NCI-H1930 (cell line): ENCODE measurements at regions not wholly inside any gene's neighbourhood (a gene's known extent, or its start where the extent isn't known, plus 50 kb on each side); places are given as distances from the start of the nearest gene placed in this dataset.

Experiments
- DNase-seq, 2 experiments: peaks; one replicate each; lab custom pipeline; 2025; lab: John Stamatoyannopoulos, UW

DNA sequence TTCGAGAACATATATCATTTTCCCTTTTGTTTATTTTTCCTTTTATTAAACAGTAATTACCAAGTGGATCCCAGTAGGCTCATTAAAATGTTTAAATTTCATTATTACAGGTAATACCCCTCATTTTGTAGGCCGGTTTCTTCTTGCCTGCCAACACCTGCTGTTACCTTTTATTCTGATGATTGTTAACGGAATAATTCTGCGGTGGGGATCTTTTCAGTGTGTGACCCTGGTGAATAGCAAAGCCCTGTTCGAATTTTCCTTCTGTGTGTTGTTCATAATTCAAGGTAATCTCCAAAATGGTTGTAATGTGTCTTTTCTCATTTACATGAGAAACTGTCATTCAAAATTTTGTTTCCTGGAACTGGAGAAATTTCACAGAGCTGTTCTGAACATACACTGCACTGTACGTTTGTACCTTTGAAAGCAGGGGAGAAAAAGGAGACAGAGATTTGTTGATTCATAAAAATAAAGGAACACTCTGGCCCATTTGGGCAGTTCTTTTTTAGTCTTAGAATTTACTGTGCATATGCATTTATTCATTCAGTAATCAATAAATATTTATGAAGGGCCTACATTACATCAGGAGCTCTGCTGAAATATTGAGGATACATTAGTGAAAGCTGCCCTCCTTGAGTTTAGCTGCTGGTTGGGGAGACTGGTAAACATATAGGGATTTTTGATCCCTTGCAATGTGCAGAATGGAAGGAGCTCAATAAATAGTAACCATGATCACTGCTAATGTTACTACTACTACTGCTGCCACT lies 502.0 kb downstream of the QKI start:
- DNase-seq, result peak; percentile 64 to 72

DNA sequence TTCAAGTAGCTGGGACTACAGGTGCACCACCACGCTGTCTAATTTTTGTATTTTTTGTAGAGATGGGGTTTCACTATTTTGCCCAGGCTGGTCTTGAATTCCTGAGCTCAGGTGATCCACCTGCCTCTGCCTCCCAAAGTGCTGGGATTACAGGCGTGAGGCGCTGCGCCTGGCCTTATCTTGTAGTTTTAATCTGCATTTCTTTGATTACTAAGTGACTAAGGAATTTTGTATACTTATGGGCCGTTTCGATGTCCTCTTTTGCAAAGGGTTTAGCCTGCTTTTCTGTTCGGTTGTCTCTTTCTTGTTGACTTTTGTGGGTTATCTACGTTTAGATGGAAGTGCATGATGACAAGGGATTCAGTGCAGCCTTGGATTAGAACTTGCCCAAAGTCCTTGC lies 500.6 kb downstream of the QKI start:
- no peak for DNase-seq

DNA sequence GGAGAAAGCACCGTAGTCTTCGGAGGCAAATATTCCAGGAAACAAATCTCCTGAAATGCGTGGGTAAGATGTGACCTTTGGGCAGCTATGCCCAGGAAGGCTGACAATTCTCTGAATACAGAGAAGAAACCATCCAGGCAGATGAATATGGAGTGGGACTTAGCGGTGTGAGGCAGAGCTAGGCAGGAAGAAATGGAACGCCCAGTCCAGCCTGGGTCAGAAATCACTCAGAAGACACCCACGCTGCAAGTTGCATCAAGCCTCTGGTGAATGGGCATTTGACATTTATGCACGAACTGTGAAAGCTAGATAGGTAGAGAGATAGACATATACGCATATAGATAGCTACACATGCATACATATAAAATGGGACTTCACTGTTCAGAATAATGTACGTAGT lies 498.5 kb downstream of the QKI start:
- no peak for DNase-seq

DNA sequence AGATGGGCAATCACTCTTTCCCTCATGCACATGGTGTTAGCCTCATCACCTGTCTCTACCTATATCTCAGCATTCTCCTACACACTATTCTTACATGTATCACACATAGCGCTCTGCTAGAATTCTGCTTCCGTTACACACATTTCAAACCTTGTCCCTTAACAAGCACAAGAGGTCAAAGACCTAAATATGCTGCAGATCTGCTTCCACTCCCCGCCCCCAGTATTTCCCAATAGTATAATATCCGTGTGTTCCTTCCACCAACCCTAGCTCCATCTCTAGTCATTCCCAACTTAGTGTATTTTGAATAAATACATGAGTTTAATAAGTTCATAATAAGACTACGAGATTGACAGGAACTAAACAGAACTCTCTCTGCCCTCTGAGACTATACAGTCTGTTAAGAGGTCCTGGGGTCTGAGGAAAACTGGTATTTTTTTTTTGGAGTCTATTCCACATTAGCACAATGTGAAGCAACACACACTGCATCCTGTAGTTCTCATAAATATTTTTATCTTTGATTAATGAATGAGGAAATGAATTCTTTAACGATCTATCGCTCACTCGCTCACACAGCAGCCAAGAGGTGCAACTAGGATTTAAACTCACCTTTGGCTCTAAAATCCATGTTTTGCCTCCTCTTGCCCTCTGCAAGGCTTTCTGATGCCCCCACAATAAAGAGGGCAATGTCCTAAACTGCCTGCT lies 491.6 kb downstream of the QKI start:
- DNase-seq, result no peak

DNA sequence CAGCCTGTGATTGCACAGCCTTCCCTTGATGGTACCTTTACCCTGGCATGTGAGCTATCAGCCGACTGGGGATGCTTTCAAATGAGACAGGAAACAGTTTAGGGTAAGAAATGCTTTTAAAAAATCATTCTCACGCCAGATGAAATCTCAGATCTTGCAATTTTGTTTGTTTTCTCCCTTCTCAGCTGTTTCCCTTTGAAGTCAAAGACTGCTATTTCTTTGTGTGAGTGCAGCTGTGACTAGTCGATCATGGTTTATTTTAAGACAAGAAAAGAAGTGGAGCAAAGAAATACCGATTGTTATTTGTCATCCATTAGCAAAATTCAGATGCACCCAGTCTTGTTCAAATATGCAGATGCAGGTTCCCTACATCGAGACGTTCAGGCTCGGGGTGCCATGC lies 489.7 kb downstream of the QKI start:
- DNase-seq, result no peak

DNA sequence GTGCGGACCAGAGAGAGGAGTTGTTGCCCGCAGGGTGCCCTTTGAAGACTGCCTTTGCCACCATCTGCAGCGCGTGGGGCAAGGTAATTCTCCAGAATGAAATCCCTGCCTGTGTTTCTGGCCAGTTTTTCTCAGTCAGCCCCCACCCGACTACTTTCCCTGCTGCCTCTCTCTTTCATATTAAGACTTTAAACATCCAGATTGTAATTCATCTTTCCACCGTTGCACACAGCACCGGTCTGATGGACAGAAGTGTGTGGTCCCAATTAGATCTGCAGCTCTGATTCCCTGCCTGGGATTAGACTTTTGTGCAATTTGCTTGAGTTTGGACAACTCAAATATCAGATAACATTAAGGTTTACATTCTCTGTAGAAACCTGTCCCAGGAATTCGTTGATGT lies 489.0 kb downstream of the QKI start:
- no peak for DNase-seq

DNA sequence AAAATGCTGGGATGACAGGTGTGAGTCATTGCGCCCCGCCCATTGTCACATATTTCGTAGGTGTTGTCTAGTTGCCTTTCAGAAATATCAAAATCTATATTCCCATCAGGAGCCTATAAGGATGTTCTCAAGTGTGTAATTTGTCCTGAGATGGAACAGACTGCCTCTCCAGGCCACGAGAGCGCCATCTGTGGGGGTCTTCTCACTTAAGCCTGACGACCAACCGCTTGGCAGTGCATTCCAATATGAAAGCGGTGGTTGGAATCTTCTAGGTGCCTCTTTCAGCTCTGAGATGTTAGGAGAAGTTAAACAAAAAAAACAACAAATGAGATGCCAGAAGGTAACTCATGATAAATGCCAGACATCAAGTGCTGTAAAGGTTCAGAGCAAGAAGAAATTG lies 488.5 kb downstream of the QKI start:
- no peak for DNase-seq

DNA sequence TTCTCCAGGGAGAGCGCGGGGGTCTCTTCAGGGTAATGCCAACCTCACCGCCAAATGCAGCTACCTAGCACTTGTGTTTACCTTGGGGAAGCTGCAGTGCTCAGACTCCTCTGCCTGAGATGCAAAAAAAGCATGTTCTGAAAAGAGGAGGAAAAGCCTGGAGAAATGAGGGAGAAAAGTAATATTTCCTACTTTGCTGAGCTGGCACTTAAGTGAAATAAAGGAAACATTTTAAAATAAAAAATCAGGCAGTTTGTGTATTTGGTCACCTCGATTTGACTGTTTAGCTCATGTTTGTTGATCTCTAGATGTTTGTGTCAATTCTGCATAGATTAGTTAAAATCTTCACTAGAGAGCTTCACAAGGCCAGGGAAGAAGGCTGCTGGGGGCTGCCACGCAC lies 487.2 kb downstream of the QKI start:
- DNase-seq, result no peak

DNA sequence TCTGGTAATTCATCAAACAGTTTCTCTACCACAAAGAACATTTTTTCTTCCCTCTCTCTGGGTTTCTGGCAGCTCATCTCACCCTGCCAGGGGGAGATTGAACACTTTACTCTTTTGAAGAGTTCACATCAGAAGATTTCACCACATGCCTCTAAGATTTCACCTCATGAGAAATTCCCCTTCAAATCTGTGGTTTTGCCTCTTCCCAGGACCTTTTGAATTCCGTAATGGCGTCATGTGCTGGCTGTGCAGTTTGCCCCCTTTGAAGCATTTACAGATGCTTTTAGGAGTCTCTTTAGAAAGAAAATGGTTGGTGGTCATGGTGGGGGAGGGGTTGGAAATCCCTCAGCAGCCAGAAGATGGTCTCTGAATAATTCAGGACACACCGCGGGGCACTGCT lies 486.1 kb downstream of the QKI start:
- no peak for DNase-seq

DNA sequence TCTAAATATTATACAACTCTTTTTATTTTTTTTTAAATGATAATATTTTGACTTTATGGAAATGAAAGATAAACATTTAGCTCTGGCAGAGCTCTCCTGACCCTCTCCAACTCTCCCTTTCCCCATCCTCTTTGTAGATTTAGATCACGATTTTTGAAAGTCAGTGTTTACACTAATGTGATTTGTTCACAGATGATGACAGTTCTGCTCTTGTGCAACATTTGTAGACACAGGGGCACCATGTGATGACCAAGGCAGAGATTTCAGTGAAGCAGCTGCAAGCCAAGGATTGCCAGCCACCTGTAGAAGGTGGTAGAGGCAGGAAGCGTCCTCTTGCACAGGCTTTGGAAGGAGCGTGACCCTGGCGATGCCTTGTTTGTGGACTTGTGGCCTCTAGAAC lies 483.2 kb downstream of the QKI start:
- DNase-seq, result no peak

DNA sequence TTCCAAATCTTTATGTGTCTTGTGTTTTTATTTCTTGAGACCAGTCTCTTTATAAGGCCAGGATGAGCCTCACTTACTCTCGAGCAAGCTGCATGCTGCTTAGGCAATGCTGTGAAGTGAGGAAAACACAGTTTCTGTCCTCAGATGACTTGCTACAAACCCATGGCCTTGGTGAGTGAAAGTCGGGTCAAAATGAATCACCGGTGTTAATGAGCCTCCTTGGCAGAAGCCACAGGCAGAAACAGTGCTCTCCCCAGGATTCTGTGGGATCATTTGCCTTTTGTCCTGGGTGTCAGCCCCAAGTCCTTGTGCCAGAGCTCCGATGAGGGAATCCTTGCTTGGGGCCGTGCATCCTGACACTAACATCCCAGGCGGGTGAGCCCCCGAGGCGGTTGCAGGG lies 482.5 kb downstream of the QKI start:
- DNase-seq, result no peak

DNA sequence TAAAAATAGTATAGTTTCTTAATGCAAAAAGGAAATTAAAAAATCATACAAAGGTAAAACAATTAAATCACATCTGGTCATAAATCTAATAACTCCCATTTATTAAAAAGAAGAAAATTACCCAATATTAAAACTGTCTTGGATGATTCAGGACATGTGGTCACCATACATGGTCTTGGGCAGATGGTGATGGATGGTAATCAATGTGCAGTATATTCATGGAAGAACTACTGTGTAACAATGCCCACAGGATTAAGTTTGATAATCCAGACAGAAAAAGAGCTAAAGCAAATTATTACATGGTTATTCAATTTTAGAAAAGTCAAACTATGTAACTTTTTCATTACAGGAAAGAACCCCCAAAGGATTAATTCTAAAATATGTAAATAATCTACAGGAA lies 480.6 kb downstream of the QKI start:
- DNase-seq, result no peak

DNA sequence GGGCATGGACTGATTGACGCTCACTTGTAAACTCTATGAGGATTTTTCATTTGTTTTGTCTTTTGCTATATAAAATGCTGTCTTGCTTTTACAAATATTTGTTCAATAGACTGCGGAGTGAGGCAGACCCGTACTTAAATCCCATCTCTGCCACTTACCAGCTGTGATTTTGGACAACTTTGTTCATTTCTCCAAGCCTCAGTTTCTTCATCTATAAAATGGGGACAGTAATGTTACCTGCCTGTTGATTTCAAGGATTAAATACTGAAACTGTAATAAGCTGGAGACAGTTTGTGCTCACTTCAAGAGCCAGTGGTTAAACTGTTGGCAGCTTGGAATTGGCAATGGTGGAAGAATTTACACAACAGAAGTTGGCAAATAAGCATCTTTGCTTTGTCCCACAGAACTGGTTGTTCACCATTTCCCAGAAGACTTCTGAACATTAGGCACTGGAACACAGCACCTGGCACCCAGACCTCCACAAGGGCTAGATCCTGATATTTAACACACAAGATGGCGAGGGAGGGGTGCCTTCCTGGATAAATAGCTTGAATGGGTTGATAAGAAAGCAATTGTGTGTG lies 479.2 kb downstream of the QKI start:
- DNase-seq, result no peak

DNA sequence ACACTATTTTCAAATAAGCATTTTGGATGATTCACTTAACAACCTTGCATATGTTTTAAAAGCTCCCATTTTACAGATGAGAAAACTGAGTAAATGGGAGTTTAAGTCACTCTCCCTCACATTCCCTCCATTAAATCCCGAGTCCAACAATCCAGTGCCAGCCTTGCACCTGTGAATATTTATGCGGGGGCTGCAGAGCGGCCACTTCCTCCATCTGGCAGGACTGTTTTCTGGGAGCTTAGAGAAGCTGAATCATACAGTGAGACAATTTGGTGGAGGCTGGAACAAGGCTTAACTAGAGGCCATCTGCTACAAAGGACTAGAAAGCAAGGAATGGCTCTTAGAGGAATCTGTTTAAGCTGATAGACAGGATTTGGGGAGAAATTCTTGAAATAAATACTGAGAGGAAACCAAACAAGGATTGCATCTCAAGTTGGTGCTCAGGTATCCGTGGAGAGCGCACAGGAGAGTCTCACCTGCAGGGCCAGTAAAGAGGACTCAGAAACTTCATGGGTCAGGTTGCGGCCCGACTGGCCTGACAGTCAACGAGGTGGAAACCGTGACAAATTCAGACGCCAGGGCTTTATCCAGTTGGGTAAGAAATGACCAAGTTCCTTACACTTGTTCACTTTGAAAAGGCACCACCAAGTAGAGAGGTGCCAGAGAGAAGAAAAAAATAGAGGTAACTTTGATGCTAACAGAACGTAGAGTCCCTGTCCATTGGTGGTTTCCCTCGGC lies 478.5 kb downstream of the QKI start:
- no peak for DNase-seq

DNA sequence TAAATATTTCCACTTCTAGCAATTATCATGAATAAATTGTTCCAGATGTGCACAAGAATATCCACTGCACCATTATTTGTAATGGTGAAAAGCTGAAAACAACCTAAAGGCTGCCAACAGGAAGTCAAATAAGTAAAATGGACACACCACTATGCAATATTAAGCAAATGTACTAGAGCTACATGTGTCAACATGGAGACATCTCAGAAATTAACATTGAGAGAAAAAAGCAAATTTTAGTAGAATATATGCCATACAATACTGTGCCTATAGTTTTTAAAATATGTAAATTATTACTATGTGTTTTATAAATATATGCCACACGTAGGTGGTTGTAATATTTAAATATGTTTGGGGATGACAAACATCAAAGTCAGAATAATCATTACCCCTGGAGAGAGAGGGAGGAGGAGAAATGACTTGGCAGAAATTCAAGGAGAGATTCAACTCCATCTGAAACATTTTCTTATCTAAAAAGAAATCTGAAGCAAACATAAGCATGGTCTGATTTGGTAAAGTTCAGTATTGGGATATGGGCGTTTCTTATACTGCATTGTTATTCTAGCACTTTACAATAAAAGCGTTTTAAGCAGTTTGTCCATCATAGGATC lies 475.5 kb downstream of the QKI start:
- no peak for DNase-seq

DNA sequence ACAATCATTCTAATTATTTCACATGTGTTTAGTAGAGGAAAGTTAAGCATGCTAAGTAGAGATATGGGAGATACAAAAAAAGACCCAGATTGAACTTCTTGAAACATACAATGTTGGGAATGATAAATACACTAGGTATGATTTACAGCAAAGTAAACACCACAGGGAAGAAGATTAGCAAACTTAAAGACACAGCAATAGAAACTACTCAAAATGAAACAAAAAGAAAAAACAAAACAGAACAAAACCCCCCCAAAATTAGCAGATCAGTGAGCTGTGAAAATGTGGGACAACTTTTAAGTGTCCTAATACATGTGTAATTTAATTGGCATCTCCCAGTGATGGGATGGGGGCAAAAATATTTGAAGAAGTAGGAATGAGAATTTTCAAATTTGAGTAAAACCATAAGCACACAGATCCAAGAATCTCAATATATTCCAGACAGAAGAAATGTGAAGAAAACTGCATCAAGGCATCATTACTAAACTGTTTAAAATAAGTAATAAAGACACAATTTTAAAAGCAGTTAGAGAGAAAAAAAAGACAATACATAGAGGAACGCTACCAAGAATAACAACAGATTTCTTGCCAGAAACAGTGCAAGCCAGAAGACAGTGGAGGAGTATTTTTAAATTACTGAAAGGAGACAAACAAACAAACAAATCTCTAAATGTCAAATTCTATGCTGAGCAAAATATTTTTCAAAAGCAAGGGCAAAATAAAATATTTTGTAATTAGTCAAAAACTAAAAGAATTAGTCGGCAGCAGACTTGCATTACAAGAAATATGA lies 473.7 kb downstream of the QKI start:
- DNase-seq, result no peak

DNA sequence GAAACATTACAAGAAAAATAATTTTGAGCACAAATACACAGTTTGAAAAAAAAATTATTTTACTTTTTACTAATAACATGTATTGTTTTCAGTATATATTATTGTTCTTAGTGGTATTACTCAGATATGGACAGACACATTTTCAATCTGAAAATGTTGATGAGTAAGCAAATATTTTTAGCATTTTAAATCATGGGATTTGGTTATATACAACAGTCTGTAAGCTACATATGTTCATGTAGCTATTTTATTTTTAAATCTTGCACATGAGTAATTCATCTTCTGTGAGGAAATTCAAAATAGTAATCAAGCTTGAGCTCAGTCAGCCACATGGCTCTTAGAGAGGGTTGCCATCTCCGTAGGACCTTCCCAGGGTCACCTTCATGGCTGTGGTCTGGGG lies 471.9 kb downstream of the QKI start:
- no peak for DNase-seq

DNA sequence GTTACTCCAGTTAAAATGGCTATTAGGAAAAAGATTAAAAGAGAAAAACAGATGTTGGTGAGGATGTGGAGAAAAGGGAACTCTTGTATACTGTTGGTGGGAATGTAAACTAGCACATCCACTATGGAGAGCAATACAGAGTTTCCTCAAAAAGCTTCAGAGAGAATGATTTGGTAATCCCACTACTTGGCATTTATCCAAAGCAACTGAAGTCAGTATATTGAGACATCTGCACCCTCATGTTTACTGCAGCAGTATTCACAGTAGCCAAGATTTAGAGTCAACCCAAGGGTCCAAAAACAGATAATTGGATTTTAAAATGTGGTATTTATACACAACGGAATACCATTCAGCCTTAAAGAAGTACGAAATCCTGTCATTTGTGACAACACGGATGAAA lies 469.5 kb downstream of the QKI start:
- DNase-seq, result no peak

DNA sequence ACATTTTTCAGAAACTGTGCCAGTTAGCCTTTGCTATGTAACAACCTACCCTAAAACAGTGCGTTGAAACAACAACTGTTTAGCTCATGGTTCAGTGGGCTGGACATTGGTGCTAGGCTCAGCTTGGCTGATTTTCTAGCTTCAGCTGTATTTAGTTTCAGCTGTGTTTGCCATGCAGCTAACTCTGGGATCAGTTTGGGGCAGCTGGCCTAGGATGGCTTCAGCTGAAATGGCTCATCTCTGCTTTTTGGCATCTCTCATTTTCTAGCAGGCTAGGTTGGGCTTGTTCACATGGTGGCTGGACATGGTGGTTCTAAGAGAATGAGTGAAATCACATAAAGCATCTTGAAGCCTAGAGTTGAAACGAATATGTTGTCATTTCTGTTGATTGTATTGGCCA lies 464.2 kb downstream of the QKI start:
- DNase-seq, result no peak

DNA sequence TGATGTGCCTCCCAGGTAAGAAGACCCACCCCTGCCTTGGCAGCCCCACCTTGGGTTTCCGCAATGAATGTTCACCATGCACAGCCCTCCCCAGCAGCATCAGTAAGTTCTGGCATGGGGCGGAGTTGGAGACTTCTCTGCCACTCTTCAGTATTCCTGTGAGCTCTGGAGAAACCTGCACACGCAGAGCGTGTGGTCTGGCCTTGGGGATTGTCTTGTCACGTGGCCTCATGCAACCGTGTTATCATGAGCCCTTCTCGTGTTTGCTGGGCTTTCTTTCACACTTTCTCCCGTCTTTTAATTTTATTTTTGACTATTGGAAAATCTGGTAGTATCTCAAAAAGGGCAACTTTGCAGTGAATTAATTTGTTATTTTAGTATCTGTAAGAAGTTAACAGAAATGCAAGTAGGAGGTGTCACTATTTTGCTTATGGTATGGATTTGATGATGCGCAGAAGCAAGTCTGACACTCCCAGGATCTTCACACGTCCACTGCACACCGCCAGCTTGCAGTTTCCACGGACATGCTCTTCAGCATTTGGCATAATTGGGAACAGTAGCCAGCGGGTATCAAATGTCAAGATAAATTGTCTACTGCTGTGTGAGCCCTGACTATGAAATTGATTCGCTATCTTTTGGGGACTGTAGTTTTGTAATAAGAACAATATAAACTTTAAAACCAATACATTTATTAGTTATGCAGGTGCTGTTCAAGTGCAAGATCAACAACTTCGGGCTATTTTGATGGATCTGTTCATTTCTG lies 463.5 kb downstream of the QKI start:
- DNase-seq, result no peak

DNA sequence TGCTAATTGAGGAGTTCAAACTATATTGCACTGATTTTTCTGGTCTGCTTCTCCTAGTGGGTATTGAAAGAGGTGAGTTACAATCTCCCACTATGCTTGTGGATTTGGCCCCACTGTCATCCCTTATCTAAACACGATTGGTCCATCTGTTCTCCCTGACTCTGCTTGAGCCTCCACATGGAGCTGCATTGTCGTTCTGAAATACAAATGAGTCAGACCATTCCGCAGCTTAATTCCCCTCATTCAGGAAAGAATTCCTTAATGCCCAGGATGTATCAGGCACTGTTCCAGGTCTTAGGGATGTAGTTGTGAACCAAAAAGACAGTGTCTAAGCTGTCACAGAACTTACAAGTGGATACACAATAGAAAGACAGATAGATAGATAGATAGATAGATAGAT lies 461.9 kb downstream of the QKI start:
- DNase-seq, result no peak
